Peyer's patch (tissue), 4 donors: ENCODE measurements at regions not wholly inside any gene's neighbourhood (a gene's known extent, or its start where the extent isn't known, plus 50 kb on each side); places are given as distances from the start of the nearest gene placed in this dataset.

Experiments
- DNase-seq, 3 donors: peaks; one replicate each; pipeline ENCODE4 v3.0.0-alpha.2; 2017 to 2019
- H3K27ac ChIP-seq, 4 donors: fragments of 200-600 bp; sonication (generic); one replicate each; pipeline ENCODE4 v1.5.1; 2016 to 2019
- H3K27me3 ChIP-seq, 2 donors: fragments of 200-600 bp; sonication (generic); one replicate each; pipeline ENCODE4 v1.5.1; 2019
- H3K36me3 ChIP-seq, 3 donors: fragments of 200-600 bp; sonication (generic); one replicate each; pipeline ENCODE4 v1.5.1; 2016 to 2019
- H3K4me1 ChIP-seq, 4 donors: fragments of 200-600 bp; sonication (generic); one replicate each; pipeline ENCODE4 v1.5.1; 2016 to 2019
- H3K4me3 ChIP-seq, 4 donors: fragments of 200-600 bp; sonication (generic); 1 replicate in 3 of 4; 2 replicates in 1 of 4; pipeline ENCODE4 v1.5.1; 2016 to 2019; ENCODE audit warnings: mild to moderate bottlenecking in 1 of 4
- H3K9me3 ChIP-seq, 4 donors: fragments of 200-600 bp; sonication (generic); one replicate each; pipeline ENCODE4 v1.5.1; 2016 to 2019; ENCODE audit warnings: mild to moderate bottlenecking in 1 of 4
- POLR2A ChIP-seq, 2 donors: fragments of 450-650 bp; IDR thresholded peaks; one replicate each; pipeline ENCODE4 v1.5.1; 2017; ENCODE audit warnings: antibody characterized with exemption in 2 of 2, mild to moderate bottlenecking in 2 of 2, moderate library complexity in 2 of 2
- TF ChIP-seq, protein P1 (sequence below), 6 experiments: fragments of 450-650 bp in 4 of 6; fragments of 200-600 bp in 2 of 6; sonication (generic) in 1 of 6; IDR thresholded peaks; one replicate each; pipeline ENCODE4 v1.5.1; 2017 to 2019; ENCODE audit warnings: antibody characterized with exemption in 6 of 6, mild to moderate bottlenecking in 3 of 6, moderate library complexity in 1 of 6

DNA sequence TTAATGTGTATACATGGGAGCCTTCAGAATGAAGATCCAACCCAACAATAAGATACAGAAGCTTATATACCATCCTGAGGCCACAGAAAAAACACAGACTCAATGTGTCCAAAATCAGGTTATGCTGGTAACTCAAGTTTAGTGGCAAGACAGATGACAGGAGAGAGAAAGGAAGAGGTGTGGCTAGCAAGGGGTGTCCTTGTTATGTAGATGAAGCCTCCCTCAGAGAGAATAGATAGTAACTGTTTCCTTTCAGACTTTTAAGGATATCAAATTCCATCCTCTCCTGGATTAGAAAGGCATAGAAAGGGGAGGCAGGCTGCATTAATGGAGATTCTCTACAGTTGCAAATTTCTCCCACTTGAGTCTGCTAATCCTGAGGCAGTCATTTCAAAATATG, 447.4 kb downstream of the GABRB3 start:
- no peak overlapping the region for H3K27ac ChIP-seq
- no peaks in the 10 kb centered on the region for H3K36me3 ChIP-seq
- no peaks in the 10 kb centered on the region for H3K9me3 ChIP-seq
- no peak for DNase-seq
- H3K4me3 ChIP-seq, result no peak overlapping the region
- H3K4me1 ChIP-seq, result no peaks in the 10 kb centered on the region
- no peaks in the 10 kb centered on the region for H3K27me3 ChIP-seq
- no peak for TF ChIP-seq POLR2A (IDR thresholded peaks at IDR 0.05)
- TF ChIP-seq, protein P1, sequence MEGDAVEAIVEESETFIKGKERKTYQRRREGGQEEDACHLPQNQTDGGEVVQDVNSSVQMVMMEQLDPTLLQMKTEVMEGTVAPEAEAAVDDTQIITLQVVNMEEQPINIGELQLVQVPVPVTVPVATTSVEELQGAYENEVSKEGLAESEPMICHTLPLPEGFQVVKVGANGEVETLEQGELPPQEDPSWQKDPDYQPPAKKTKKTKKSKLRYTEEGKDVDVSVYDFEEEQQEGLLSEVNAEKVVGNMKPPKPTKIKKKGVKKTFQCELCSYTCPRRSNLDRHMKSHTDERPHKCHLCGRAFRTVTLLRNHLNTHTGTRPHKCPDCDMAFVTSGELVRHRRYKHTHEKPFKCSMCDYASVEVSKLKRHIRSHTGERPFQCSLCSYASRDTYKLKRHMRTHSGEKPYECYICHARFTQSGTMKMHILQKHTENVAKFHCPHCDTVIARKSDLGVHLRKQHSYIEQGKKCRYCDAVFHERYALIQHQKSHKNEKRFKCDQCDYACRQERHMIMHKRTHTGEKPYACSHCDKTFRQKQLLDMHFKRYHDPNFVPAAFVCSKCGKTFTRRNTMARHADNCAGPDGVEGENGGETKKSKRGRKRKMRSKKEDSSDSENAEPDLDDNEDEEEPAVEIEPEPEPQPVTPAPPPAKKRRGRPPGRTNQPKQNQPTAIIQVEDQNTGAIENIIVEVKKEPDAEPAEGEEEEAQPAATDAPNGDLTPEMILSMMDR (IDR thresholded peaks at IDR 0.05), result no peak

DNA sequence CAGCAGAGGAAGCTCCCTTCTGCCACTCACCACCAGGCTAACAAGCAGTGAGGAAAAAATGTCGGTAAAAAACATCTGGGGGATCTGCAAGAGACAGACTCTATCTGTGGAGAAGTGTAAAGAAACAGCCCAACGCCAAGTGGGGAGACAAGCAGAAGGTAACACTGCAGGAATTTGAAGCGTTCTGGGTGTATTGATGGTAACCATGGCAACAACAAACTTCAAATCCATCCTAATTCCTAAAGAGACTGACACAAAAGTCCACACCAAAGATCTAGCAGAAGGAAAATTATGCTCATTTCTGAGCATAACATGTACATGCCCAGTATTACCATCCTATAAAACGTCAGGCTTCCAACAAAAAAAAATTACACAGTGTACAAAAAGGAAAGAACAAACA, 449.3 kb downstream of the GABRB3 start:
- no peak for TF ChIP-seq POLR2A (IDR thresholded peaks at IDR 0.05)
- TF ChIP-seq, protein P1 (IDR thresholded peaks at IDR 0.05), result no peak
- no peak overlapping the region for H3K27ac ChIP-seq
- DNase-seq, result no peak
- no peak overlapping the region for H3K4me3 ChIP-seq
- H3K36me3 ChIP-seq, result no peaks in the 10 kb centered on the region
- no peaks in the 10 kb centered on the region for H3K4me1 ChIP-seq
- no peaks in the 10 kb centered on the region for H3K9me3 ChIP-seq
- no peaks in the 10 kb centered on the region for H3K27me3 ChIP-seq

DNA sequence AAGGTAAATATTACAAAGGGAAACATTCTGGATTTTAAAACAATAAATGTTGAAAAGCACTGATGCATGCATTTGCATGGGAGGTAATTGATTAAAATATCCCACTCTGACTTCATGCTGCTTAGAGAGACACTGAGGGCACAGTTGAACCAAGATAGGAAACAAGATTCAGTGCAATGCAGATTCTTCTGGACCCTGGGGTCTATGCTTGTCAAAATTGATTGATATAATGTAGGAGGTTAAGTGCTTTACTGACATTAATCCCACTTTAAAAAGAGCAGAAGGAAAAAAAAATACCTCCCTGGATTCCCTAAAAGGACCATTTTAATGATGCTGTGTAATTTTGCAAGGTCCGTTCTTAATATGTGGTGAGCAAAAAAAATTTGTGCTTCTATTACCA, 454.2 kb downstream of the GABRB3 start:
- Histone ChIP-seq H3K36me3 (no peaks in the 10 kb centered on the region), H3K4me3 (no peak overlapping the region), H3K27me3 (no peaks in the 10 kb centered on the region), H3K9me3 (no peaks in the 10 kb centered on the region), H3K27ac (no peak overlapping the region), H3K4me1 (no peaks in the 10 kb centered on the region)
- TF ChIP-seq, protein P1 (IDR thresholded peaks at IDR 0.05), result no peak
- no peak for TF ChIP-seq POLR2A (IDR thresholded peaks at IDR 0.05)
- DNase-seq, result no peak

DNA sequence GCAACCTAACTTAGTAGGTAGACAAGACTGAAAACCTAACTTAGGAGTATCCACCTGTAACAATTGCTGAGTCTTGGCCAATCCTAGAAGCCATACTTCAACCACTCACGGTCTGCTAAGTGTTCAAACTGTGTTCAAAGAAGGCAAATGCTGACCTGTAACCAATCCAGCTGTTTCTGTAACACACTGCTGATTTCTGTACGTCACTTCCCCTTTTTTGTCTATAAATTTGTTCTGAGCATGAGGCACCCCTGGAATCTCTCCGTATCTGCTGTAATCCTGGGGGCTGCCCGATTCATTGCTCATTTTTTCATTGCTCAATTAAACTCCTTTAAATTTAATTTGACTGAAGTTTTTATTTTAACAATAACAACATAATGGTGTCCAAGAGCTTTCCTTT, 451.4 kb upstream of the ATP10A start:
- Histone ChIP-seq H3K9me3 (no peaks in the 10 kb centered on the region), H3K27ac (no peak overlapping the region), H3K4me1 (no peaks in the 10 kb centered on the region), H3K27me3 (no peaks in the 10 kb centered on the region), H3K36me3 (no peaks in the 10 kb centered on the region), H3K4me3 (no peak overlapping the region)
- TF ChIP-seq, protein P1 (IDR thresholded peaks at IDR 0.05), result no peak
- TF ChIP-seq POLR2A (IDR thresholded peaks at IDR 0.05), result no peak
- DNase-seq, result no peak

DNA sequence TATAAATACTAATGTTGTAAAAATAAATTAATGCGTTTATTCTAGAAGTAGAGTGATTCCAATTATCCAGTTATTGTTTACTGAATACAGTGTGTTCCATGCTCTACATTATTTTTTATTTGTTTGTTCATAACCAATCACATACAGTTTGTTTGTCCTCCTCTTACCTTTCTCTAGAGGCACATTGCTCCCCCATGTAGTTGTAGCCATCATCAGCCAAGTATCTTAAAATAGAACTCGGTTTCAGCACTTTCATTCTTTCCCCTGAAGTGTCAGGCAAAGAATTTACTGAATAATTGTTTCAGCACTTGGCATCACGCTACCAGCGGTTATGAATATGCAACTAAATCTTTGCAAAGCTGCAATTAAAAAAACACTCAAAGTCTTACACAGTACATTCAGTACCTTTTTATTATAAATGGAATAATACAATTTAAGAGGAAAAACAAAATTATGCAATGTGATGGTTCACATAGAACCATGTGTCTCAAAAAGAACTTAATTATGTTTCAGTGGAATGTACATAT, 448.6 kb upstream of the ATP10A start:
- TF ChIP-seq, protein P1 (IDR thresholded peaks at IDR 0.05), result no peak
- H3K4me3 ChIP-seq, result no peak overlapping the region
- H3K27ac ChIP-seq, result no peak overlapping the region
- no peaks in the 10 kb centered on the region for H3K4me1 ChIP-seq
- no peaks in the 10 kb centered on the region for H3K27me3 ChIP-seq
- no peak for DNase-seq
- no peaks in the 10 kb centered on the region for H3K36me3 ChIP-seq
- H3K9me3 ChIP-seq, result no peaks in the 10 kb centered on the region

DNA sequence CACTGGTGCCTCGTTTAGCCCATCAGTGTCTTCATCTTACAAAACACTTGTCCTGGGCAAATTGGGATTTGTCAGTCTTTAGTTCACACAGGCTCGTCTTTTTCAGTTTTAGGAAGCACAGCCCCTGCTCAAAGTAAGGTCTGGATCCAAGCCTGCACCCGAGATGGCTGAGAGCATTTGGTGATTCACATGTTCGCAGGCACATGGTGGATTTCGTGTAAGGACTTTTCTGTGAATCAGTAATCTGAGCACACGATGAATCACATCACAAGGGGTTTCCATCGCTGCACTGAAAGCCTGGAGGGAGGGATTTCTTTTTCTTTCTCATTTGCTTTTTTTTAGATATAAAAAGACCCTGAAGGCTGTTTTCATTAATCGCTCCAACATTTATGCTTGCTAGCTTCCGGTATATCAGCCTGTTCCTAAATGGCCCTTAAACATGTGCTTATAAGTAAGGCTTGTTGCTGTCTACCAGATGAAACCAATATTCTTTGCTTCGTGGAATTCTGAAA, 435.6 kb upstream of the ATP10A start:
- Histone ChIP-seq H3K4me1 (no peaks in the 10 kb centered on the region), H3K4me3 (no peak overlapping the region), H3K9me3 (peaks cover 0 to 3% (median 0%) of the 10 kb centered on the region in 4 donors), H3K27ac (no peak overlapping the region), H3K36me3 (no peaks in the 10 kb centered on the region), H3K27me3 (no peaks in the 10 kb centered on the region)
- DNase-seq, result no peak
- no peak for TF ChIP-seq POLR2A (IDR thresholded peaks at IDR 0.05)
- TF ChIP-seq, protein P1 (IDR thresholded peaks at IDR 0.05), result no peak
